Muscle of arm (tissue), 1 donor: ENCODE measurements at regions not wholly inside any gene's neighbourhood (a gene's known extent, or its start where the extent isn't known, plus 50 kb on each side); places are given as distances from the start of the nearest gene placed in this dataset.

ENCODE experiments used
- DNase-seq: peaks from one replicate; pipeline ENCODE4 v3.0.0-alpha.2; 2013

- no peak for DNase-seq
These were observed 55.5 kb upstream of the PDE10A start for GRCh38 chr6:165718491-165718891.

GRCh38 chr6:165717732-165718465 lies 54.9 kb upstream of the PDE10A start:
- DNase-seq, result no peak

DNA sequence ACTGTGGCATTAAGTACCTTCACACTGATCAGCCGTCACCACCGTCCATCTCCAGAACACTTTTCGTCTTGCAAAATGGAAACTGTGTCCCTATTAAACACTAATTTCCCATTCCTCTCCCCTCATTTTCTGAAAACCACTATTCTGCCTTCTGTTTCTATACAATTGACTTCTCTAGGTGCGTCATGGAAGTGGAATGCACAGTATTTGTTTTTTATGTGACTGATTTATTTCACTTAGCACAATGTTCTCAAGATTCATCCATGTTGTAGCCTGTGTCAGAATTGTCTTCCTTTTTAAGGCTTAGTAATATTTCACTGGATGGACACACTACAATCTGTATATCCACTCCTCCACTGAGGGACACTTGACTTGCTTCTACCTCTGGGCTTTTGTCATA lies 53.8 kb upstream of the PDE10A start:
- DNase-seq, result no peak

DNA sequence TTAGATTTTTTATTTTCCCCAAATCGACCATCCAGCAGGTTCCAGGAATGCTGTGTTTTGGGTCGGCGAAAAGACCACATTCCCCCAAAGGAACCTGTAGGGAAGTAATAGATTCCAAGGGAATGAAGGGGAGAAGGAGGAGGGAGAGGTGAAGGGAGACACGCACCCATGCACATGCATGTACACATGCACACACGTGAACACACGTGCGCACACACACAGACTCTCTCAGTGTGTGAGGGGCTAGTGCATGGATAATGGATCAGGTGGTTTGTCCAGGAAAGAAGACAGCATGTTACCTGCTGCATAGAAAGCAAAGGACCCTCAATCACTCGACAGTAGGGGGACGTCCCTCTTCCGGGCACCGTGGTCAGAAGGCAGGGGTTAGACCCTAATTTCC lies 52.4 kb upstream of the PDE10A start:
- no peak for DNase-seq

GRCh38 chr6:165714907-165715306 lies 51.9 kb upstream of the PDE10A start:
- no peak for DNase-seq

DNA sequence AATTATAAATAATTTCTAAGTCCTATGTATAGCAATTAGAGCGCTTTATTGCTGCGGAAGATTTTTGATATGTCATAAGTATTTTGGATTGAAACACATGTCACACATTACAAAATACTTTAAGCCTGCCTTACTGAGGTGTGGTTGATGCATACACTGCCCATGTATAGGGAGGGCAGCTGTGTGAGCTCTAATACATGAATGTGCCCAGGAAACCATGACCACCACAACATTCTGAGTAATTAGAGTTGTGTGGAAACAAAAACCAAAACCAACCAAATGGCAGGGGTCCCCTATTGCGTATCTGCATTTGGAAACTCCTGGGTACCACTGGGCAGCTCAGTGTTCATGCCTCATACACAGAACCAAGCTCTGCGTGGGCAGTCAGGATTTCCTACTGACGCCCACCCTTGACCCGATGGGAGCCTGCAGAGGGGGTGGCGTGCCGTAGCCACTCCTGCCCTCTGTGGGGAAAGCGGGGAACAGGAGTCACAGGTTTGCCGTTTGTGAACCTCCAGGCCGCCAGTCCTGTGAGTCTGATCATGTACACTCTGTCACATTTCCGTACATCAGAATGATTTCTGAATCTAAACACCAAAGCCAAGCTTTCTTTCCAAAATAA lies 50.9 kb upstream of the PDE10A start:
- DNase-seq, result no peak
